PC-9 (cell line): ENCODE measurements at regions not wholly inside any gene's neighbourhood (a gene's known extent, or its start where the extent isn't known, plus 50 kb on each side); places are given as distances from the start of the nearest gene placed in this dataset.

Experiments
- BruUV-seq: library from RNA; stranded (reverse); fragments of 400-500 nt; replicated peaks from 2 replicates; lab custom pipeline; 2021; lab: Mats Ljungman, UMichigan
- CTCF ChIA-PET: fragments of 300-600 bp; sonication (Branson Sonifier 250); formaldehyde crosslinking; loops from one replicate; lab custom pipeline; 2022; ENCODE audit warnings: antibody characterized with exemption; lab: Charles Lee
- POLR2A ChIA-PET: fragments of 300-600 bp; sonication (Branson Sonifier 250); formaldehyde crosslinking; loops from one replicate; lab custom pipeline; 2022; ENCODE audit warnings: antibody characterized with exemption; ENCODE audit not compliant: unreplicated experiment; lab: Charles Lee
- DNase-seq, 2 experiments: peaks; one replicate each; pipeline versions ENCODE4 v3.0.0 to v3.0.0-alpha.2; 2015 to 2022; ENCODE audit warnings: mixed read lengths in 1 of 2
- H2AFZ ChIP-seq: fragments of 200-600 bp; sonication (generic); 2 replicates; pipeline ENCODE4 v1.8.1; 2017; ENCODE audit warnings: antibody characterized with exemption
- H3F3A ChIP-seq: fragments of 200-600 bp; sonication (generic); 2 replicates; pipeline ENCODE4 v1.8.1; 2017; ENCODE audit warnings: antibody characterized with exemption, mild to moderate bottlenecking, low read depth; ENCODE audit not compliant: insufficient read depth
- H3K27ac ChIP-seq: fragments of 200-600 bp; sonication (generic); 2 replicates; pipeline ENCODE4 v1.6.1; 2016; ENCODE audit warnings: mixed run types
- H3K27me3 ChIP-seq: fragments of 200-600 bp; sonication (generic); 2 replicates; pipeline ENCODE4 v1.6.1; 2016; ENCODE audit warnings: low read depth, mixed run types; ENCODE audit not compliant: insufficient read depth
- H3K36me3 ChIP-seq: fragments of 200-600 bp; sonication (generic); 2 replicates; pipeline ENCODE4 v1.6.1; 2016; ENCODE audit warnings: low read depth, mixed run types
- H3K4me1 ChIP-seq: fragments of 200-600 bp; sonication (generic); replicated peaks from 2 replicates; pipeline ENCODE4 v1.6.1; 2016; ENCODE audit warnings: mixed run types; ENCODE audit not compliant: insufficient read depth
- H3K4me2 ChIP-seq: fragments of 200-600 bp; sonication (generic); 2 replicates; pipeline ENCODE4 v1.6.1; 2017; ENCODE audit warnings: mixed run types
- H3K4me3 ChIP-seq: fragments of 200-600 bp; sonication (generic); 2 replicates; pipeline ENCODE4 v1.6.1; 2016; ENCODE audit warnings: mixed run types
- H3K79me2 ChIP-seq: fragments of 200-600 bp; sonication (generic); 2 replicates; pipeline ENCODE4 v1.6.1; 2017; ENCODE audit warnings: low read depth, mixed run types
- H3K9me2 ChIP-seq: fragments of 200-600 bp; sonication (generic); 2 replicates; pipeline ENCODE4 v1.8.1; 2017; ENCODE audit warnings: mild to moderate bottlenecking; ENCODE audit not compliant: insufficient read depth
- H3K9me3 ChIP-seq: fragments of 200-600 bp; sonication (generic); 2 replicates; pipeline ENCODE4 v1.8.1; 2016; ENCODE audit warnings: low read depth; ENCODE audit not compliant: insufficient read depth
- H4K20me1 ChIP-seq: fragments of 200-600 bp; sonication (generic); 2 replicates; pipeline ENCODE4 v1.8.1; 2017; ENCODE audit not compliant: insufficient read depth
- CTCF ChIP-seq: fragments of 200-600 bp; sonication (generic); conservative IDR thresholded peaks from 2 replicates; pipeline ENCODE4 v1.6.1; 2017; ENCODE audit warnings: mixed run types, antibody characterized with exemption, mild to moderate bottlenecking, moderate library complexity
- EZH2 ChIP-seq: fragments of 200-600 bp; sonication (generic); IDR thresholded peaks from 2 replicates; pipeline ENCODE4 v1.8.0; 2017; ENCODE audit warnings: antibody characterized with exemption, low read depth
- intact Hi-C: fragments of 100-400 bp; cut with micrococcal nuclease; formaldehyde crosslinking; loops from one replicate; pipeline ENCODE4 v1.10.0; 2022; ENCODE audit not compliant: unreplicated experiment

GRCh38 chr12:67147447-67147846 is 121.7 kb upstream of the CAND1 start:
- Histone ChIP-seq H3K27me3 (no peaks in the 10 kb centered on the region), H3K79me2 (no peaks in the 10 kb centered on the region), H2AFZ (no peak overlapping the region), H3K4me2 (no peak overlapping the region), H3K9me3 (no peaks in the 10 kb centered on the region), H3K4me3 (no peak overlapping the region), H3K27ac (no peak overlapping the region), H3K9me2 (peaks cover 3% of the 10 kb centered on the region; the same call in 1 of the 2 replicates), H4K20me1 (no peaks in the 10 kb centered on the region), H3K36me3 (no peaks in the 10 kb centered on the region), H3F3A (peaks cover 7% of the 10 kb centered on the region; the same call in 1 of the 2 replicates), H3K4me1 (no peaks in the 10 kb centered on the region)
- BruUV-seq: no TSS peak
- no peak for TF ChIP-seq CTCF
- TF ChIP-seq EZH2: no peak
- intact Hi-C loops: no loop called here
- POLR2A ChIA-PET: no interaction called here
- CTCF ChIA-PET: no interaction called here
- DNase-seq: no peak

- ChIA-PET POLR2A (no interaction called here), CTCF (no interaction called here)
- intact Hi-C loops: no loop called here
- H2AFZ ChIP-seq: no peak overlapping the region; the same call in 1 of the 2 replicates
- H3K9me2 ChIP-seq: peaks cover 3% of the 10 kb centered on the region; the same call in 1 of the 2 replicates
- no peaks in the 10 kb centered on the region for H3K27me3 ChIP-seq
- TF ChIP-seq EZH2 (no peak), CTCF (no peak)
- no peak overlapping the region for H3K4me3 ChIP-seq
- H3K79me2 ChIP-seq: no peaks in the 10 kb centered on the region
- H4K20me1 ChIP-seq: no peaks in the 10 kb centered on the region
- no peaks in the 10 kb centered on the region for H3K36me3 ChIP-seq
- no peaks in the 10 kb centered on the region for H3K4me1 ChIP-seq
- peaks cover 7% of the 10 kb centered on the region; the same call in 1 of the 2 replicates for H3F3A ChIP-seq
- DNase-seq: no peak
- H3K9me3 ChIP-seq: no peaks in the 10 kb centered on the region
- no TSS peak for BruUV-seq
- no peak overlapping the region for H3K4me2 ChIP-seq
- no peak overlapping the region for H3K27ac ChIP-seq
These were observed 120.9 kb upstream of the CAND1 start for GRCh38 chr12:67148265-67148664.

GRCh38 chr12:67151886-67152285 is 117.3 kb upstream of the CAND1 start:
- BruUV-seq: no TSS peak
- H3K27ac ChIP-seq: no peak overlapping the region
- no peaks in the 10 kb centered on the region for H3K4me1 ChIP-seq
- no peaks in the 10 kb centered on the region for H3K36me3 ChIP-seq
- intact Hi-C loops: no loop called here
- CTCF ChIA-PET: no interaction called here
- no peak overlapping the region for H2AFZ ChIP-seq
- TF ChIP-seq EZH2 (no peak), CTCF (no peak)
- no peak overlapping the region for H3K4me2 ChIP-seq
- DNase-seq: no peak
- H3F3A ChIP-seq: peaks cover 14% of the 10 kb centered on the region; the same call in 1 of the 2 replicates
- H3K4me3 ChIP-seq: no peak overlapping the region
- no peaks in the 10 kb centered on the region for H4K20me1 ChIP-seq
- H3K9me3 ChIP-seq: no peaks in the 10 kb centered on the region
- no peaks in the 10 kb centered on the region for H3K27me3 ChIP-seq
- H3K9me2 ChIP-seq: peaks cover 3% of the 10 kb centered on the region; the same call in 1 of the 2 replicates
- H3K79me2 ChIP-seq: no peaks in the 10 kb centered on the region
- POLR2A ChIA-PET: no interaction called here
